SK-N-SH (cell line): ENCODE measurements at regions not wholly inside any gene's neighbourhood (a gene's known extent, or its start where the extent isn't known, plus 50 kb on each side); places are given as distances from the start of the nearest gene placed in this dataset.
"Not testable (repeated sequence)": the region's sequence is repeated elsewhere in the genome, so short reads cannot be mapped to it uniquely, and the experiment has no call there.

Source experiments
- ELF1 ChIP-seq: IDR thresholded peaks from 2 replicates; pipeline ENCODE4 v1.4.0; 2012
- EP300 ChIP-seq, 2 experiments: IDR thresholded peaks; 2 replicates each; pipeline versions ENCODE4 v1.4.0 to v1.6.1; 2012; ENCODE audit warnings: borderline replicate concordance in 1 of 2, low read depth in 1 of 2, low read length in 1 of 2
- GABPA ChIP-seq: IDR thresholded peaks from 2 replicates; pipeline ENCODE4 v1.4.0; 2012; ENCODE audit warnings: low read depth, mild to moderate bottlenecking
- GATA2 ChIP-seq: sonication (generic); formaldehyde crosslinking; IDR thresholded peaks from 2 replicates; pipeline ENCODE4 v1.5.0; 2020; ENCODE audit warnings: mild to moderate bottlenecking, missing genetic modification reagents
- JUND ChIP-seq: IDR thresholded peaks from 2 replicates; pipeline ENCODE4 v1.4.0; 2012
- MXI1 ChIP-seq: IDR thresholded peaks from 2 replicates; pipeline ENCODE4 v1.6.1; 2012; ENCODE audit warnings: mild to moderate bottlenecking, low read depth, low read length, improper control_type of control experiment
- RFX5 ChIP-seq: IDR thresholded peaks from 2 replicates; pipeline ENCODE4 v1.6.1; 2012; ENCODE audit warnings: mild to moderate bottlenecking, improper control_type of control experiment, low read length
- TCF12 ChIP-seq: IDR thresholded peaks from 2 replicates; pipeline ENCODE4 v1.4.0; 2012
- TF ChIP-seq, protein P1 (sequence below): fragments of 200-600 bp; sonication (generic); IDR thresholded peaks from 2 replicates; pipeline ENCODE4 v1.6.1; 2017; ENCODE audit warnings: antibody characterized with exemption, mild to moderate bottlenecking, moderate library complexity
- TF ChIP-seq, protein P2 (sequence below): IDR thresholded peaks from 2 replicates; pipeline ENCODE4 v1.4.0; 2012; ENCODE audit warnings: low read depth, borderline replicate concordance
- TF ChIP-seq, protein P3 (sequence below): IDR thresholded peaks from 2 replicates; pipeline ENCODE4; 2012

DNA sequence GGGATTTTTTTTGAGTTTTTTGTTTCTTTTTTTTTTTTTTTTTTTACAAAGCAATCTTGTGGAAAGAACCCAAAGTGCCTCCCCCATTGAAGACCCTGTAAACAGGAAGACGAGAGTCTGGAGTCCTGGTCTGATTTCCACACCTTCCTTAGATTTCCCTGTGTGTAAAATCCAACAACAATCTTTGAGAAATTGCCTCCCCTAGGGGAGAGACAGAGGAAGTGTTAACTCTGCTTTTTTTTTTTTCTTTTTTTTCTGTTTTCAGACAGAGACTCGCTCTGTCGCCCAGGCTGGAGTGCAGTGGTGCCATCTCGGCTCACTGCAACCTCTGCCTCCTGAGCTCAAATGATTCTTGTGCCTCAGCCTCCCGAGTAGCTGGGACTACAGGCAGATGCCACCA, 82.0 kb upstream of the CLEC6A start:
- TF ChIP-seq, protein P1, sequence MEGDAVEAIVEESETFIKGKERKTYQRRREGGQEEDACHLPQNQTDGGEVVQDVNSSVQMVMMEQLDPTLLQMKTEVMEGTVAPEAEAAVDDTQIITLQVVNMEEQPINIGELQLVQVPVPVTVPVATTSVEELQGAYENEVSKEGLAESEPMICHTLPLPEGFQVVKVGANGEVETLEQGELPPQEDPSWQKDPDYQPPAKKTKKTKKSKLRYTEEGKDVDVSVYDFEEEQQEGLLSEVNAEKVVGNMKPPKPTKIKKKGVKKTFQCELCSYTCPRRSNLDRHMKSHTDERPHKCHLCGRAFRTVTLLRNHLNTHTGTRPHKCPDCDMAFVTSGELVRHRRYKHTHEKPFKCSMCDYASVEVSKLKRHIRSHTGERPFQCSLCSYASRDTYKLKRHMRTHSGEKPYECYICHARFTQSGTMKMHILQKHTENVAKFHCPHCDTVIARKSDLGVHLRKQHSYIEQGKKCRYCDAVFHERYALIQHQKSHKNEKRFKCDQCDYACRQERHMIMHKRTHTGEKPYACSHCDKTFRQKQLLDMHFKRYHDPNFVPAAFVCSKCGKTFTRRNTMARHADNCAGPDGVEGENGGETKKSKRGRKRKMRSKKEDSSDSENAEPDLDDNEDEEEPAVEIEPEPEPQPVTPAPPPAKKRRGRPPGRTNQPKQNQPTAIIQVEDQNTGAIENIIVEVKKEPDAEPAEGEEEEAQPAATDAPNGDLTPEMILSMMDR, result peak; percentile 36
- TF ChIP-seq GATA2 (CRISPR knock-in tag); GABPA; EP300 (IDR thresholded peaks at IDR 0.05; ENCODE audit: borderline replicate concordance in 1 of 2, low read depth in 1 of 2, low read length in 1 of 2); JUND; ELF1; RFX5; TCF12; MXI1: not testable (repeated sequence)
- TF ChIP-seq, protein P2, sequence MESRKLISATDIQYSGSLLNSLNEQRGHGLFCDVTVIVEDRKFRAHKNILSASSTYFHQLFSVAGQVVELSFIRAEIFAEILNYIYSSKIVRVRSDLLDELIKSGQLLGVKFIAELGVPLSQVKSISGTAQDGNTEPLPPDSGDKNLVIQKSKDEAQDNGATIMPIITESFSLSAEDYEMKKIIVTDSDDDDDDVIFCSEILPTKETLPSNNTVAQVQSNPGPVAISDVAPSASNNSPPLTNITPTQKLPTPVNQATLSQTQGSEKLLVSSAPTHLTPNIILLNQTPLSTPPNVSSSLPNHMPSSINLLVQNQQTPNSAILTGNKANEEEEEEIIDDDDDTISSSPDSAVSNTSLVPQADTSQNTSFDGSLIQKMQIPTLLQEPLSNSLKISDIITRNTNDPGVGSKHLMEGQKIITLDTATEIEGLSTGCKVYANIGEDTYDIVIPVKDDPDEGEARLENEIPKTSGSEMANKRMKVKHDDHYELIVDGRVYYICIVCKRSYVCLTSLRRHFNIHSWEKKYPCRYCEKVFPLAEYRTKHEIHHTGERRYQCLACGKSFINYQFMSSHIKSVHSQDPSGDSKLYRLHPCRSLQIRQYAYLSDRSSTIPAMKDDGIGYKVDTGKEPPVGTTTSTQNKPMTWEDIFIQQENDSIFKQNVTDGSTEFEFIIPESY, result not testable (repeated sequence)
- TF ChIP-seq, protein P3, sequence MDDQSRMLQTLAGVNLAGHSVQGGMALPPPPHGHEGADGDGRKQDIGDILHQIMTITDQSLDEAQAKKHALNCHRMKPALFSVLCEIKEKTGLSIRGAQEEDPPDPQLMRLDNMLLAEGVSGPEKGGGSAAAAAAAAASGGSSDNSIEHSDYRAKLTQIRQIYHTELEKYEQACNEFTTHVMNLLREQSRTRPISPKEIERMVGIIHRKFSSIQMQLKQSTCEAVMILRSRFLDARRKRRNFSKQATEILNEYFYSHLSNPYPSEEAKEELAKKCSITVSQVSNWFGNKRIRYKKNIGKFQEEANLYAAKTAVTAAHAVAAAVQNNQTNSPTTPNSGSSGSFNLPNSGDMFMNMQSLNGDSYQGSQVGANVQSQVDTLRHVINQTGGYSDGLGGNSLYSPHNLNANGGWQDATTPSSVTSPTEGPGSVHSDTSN, result not testable (repeated sequence)
